Astrocyte (in vitro differentiated cells and primary cell): ENCODE measurements at regions not wholly inside any gene's neighbourhood (a gene's known extent, or its start where the extent isn't known, plus 50 kb on each side); places are given as distances from the start of the nearest gene placed in this dataset.

Source experiments
- EZH2 ChIP-seq: IDR thresholded peaks from 2 replicates; pipeline ENCODE4 v1.6.1; 2012; ENCODE audit warnings: mild to moderate bottlenecking, low read length, inconsistent platforms; ENCODE audit not compliant: insufficient read depth
- TF ChIP-seq, protein P1 (sequence below): IDR thresholded peaks from 2 replicates; pipeline ENCODE4 v1.5.1; 2011; ENCODE audit warnings: low read depth, mild to moderate bottlenecking, inconsistent platforms, low read length, moderate library complexity; ENCODE audit not compliant: insufficient read depth

- TF ChIP-seq, protein P1, sequence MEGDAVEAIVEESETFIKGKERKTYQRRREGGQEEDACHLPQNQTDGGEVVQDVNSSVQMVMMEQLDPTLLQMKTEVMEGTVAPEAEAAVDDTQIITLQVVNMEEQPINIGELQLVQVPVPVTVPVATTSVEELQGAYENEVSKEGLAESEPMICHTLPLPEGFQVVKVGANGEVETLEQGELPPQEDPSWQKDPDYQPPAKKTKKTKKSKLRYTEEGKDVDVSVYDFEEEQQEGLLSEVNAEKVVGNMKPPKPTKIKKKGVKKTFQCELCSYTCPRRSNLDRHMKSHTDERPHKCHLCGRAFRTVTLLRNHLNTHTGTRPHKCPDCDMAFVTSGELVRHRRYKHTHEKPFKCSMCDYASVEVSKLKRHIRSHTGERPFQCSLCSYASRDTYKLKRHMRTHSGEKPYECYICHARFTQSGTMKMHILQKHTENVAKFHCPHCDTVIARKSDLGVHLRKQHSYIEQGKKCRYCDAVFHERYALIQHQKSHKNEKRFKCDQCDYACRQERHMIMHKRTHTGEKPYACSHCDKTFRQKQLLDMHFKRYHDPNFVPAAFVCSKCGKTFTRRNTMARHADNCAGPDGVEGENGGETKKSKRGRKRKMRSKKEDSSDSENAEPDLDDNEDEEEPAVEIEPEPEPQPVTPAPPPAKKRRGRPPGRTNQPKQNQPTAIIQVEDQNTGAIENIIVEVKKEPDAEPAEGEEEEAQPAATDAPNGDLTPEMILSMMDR, result no peak
- TF ChIP-seq EZH2, result no peak
These were observed 227.3 kb upstream of the SP8 start for GRCh38 chr7:21013765-21014539.
